AML-193 (cell line): ENCODE measurements at regions not wholly inside any gene's neighbourhood (a gene's known extent, or its start where the extent isn't known, plus 50 kb on each side); places are given as distances from the start of the nearest gene placed in this dataset.
"Not testable (repeated sequence)": the region's sequence is repeated elsewhere in the genome, so short reads cannot be mapped to it uniquely, and the experiment has no call there.

Experiments
- DNase-seq, 2 experiments: peaks; one replicate each; lab custom pipeline; 2025; lab: John Stamatoyannopoulos, UW

- DNase-seq = no peak
Observed at GRCh38 chr1:177710696-177711620, 258.9 kb downstream of the SEC16B start.

- no peak for DNase-seq
Observed at GRCh38 chr1:177708406-177708805, 261.5 kb downstream of the SEC16B start.

GRCh38 chr1:177706977-177707376 lies 262.9 kb downstream of the SEC16B start:
- no peak for DNase-seq

- DNase-seq = no peak
Observed at GRCh38 chr1:177705839-177706238, 264.0 kb downstream of the SEC16B start.

- no peak for DNase-seq
Observed at GRCh38 chr1:177703888-177704446, 265.9 kb downstream of the SEC16B start.

- DNase-seq = no peak
Observed at GRCh38 chr1:177701654-177702353, 268.1 kb downstream of the SEC16B start.

GRCh38 chr1:177700856-177701255 lies 269.0 kb downstream of the SEC16B start:
- DNase-seq = no peak

- no peak for DNase-seq
Observed at GRCh38 chr1:177690996-177691395, 278.9 kb downstream of the SEC16B start.

- no peak for DNase-seq
Observed at GRCh38 chr1:177687544-177687943, 282.3 kb downstream of the SEC16B start.

- DNase-seq = no peak
Observed at GRCh38 chr1:177686933-177687332, 282.9 kb downstream of the SEC16B start.

- no peak for DNase-seq
Observed at GRCh38 chr1:177669161-177669560, 300.7 kb downstream of the SEC16B start.

- no peak for DNase-seq
Observed at GRCh38 chr1:177665935-177666334, 303.9 kb downstream of the SEC16B start.

GRCh38 chr1:177664742-177665141 lies 305.1 kb downstream of the SEC16B start:
- DNase-seq = not testable (repeated sequence)

- no peak for DNase-seq
Observed at GRCh38 chr1:177660188-177660587, 309.7 kb downstream of the SEC16B start.

GRCh38 chr1:177659281-177659680 lies 310.6 kb downstream of the SEC16B start:
- DNase-seq = no peak

- DNase-seq = no peak
Observed at GRCh38 chr1:177656598-177656997, 313.3 kb downstream of the SEC16B start.

GRCh38 chr1:177650947-177651346 lies 318.9 kb downstream of the SEC16B start:
- no peak for DNase-seq

GRCh38 chr1:177648731-177649265 lies 321.1 kb downstream of the SEC16B start:
- no peak for DNase-seq

GRCh38 chr1:177648138-177648537 lies 321.7 kb downstream of the SEC16B start:
- no peak for DNase-seq

- DNase-seq = no peak
Observed at GRCh38 chr1:177646757-177647730, 322.8 kb downstream of the SEC16B start.

GRCh38 chr1:177645491-177646190 lies 324.2 kb downstream of the SEC16B start:
- DNase-seq = no peak
